Cardiac muscle cell (in vitro differentiated cells and primary cell): ENCODE measurements at regions not wholly inside any gene's neighbourhood (a gene's known extent, or its start where the extent isn't known, plus 50 kb on each side); places are given as distances from the start of the nearest gene placed in this dataset.

Experiments used
- DNase-seq, 2 donors: peaks; one replicate each; pipeline versions ENCODE4 v3.0.0 to v3.0.0-alpha.2; 2010 to 2017; ENCODE audit warnings: low read depth in 1 of 2, low spot score in 1 of 2
- H3K27ac ChIP-seq: fragments of 200-600 bp; sonication (generic); 2 replicates; pipeline ENCODE4 v1.5.1; 2016
- H3K27me3 ChIP-seq: fragments of 200-600 bp; sonication (generic); 2 replicates; pipeline ENCODE4 v1.6.0; 2016; ENCODE audit warnings: control low read depth
- H3K36me3 ChIP-seq: fragments of 200-600 bp; sonication (generic); 2 replicates; pipeline ENCODE4 v1.5.1; 2016; ENCODE audit warnings: control low read depth
- H3K4me1 ChIP-seq: fragments of 200-600 bp; sonication (generic); 2 replicates; pipeline ENCODE4 v1.8.1; 2017; ENCODE audit warnings: low read depth, mild to moderate bottlenecking, mixed run types
- H3K4me3 ChIP-seq: fragments of 200-600 bp; sonication (generic); 2 replicates; pipeline ENCODE4 v1.5.1; 2016; ENCODE audit warnings: mild to moderate bottlenecking
- H3K9me3 ChIP-seq: fragments of 200-600 bp; sonication (generic); 2 replicates; pipeline ENCODE4 v1.5.1; 2017; ENCODE audit warnings: low read depth, mild to moderate bottlenecking, control low read depth
- CTCF ChIP-seq: IDR thresholded peaks from 2 replicates; pipeline ENCODE4 v1.5.1; 2012; ENCODE audit warnings: low read depth, mild to moderate bottlenecking, low read length

- H3K4me1 ChIP-seq, result peaks cover 3% of the 10 kb centered on the region
- no peaks in the 10 kb centered on the region for H3K9me3 ChIP-seq
- no peak for DNase-seq
- no peak overlapping the region for H3K4me3 ChIP-seq
- TF ChIP-seq CTCF, result no peak
- H3K27me3 ChIP-seq, result no peaks in the 10 kb centered on the region
- H3K27ac ChIP-seq, result no peak overlapping the region
- H3K36me3 ChIP-seq, result no peaks in the 10 kb centered on the region
These were observed 175.2 kb downstream of the METTL4 start for GRCh38 chr18:2396162-2396505.

GRCh38 chr18:2400701-2401196 lies 170.6 kb downstream of the METTL4 start:
- Histone ChIP-seq H3K4me1 (no peaks in the 10 kb centered on the region), H3K27ac (no peak overlapping the region), H3K9me3 (no peaks in the 10 kb centered on the region), H3K36me3 (no peaks in the 10 kb centered on the region), H3K27me3 (no peaks in the 10 kb centered on the region), H3K4me3 (no peak overlapping the region)
- TF ChIP-seq CTCF, result no peak
- DNase-seq, result no peak

- H3K4me1 ChIP-seq, result no peaks in the 10 kb centered on the region
- H3K27me3 ChIP-seq, result no peaks in the 10 kb centered on the region
- TF ChIP-seq CTCF, result no peak
- no peaks in the 10 kb centered on the region for H3K9me3 ChIP-seq
- no peak overlapping the region for H3K27ac ChIP-seq
- no peak overlapping the region for H3K4me3 ChIP-seq
- peak in 1 of 2 donors; percentile 3 for DNase-seq
- no peaks in the 10 kb centered on the region for H3K36me3 ChIP-seq
These were observed 169.2 kb downstream of the METTL4 start for GRCh38 chr18:2402084-2402483.

- H3K27me3 ChIP-seq, result no peaks in the 10 kb centered on the region
- no peak for TF ChIP-seq CTCF
- H3K4me1 ChIP-seq, result no peaks in the 10 kb centered on the region
- H3K36me3 ChIP-seq, result no peaks in the 10 kb centered on the region
- H3K4me3 ChIP-seq, result no peak overlapping the region
- DNase-seq, result peak in 1 of 2 donors; percentile 40
- no peak overlapping the region for H3K27ac ChIP-seq
- H3K9me3 ChIP-seq, result no peaks in the 10 kb centered on the region
These were observed 164.8 kb downstream of the METTL4 start for GRCh38 chr18:2406544-2406943.

GRCh38 chr18:2407961-2408360 lies 163.3 kb downstream of the METTL4 start:
- no peak for DNase-seq
- no peaks in the 10 kb centered on the region for H3K27me3 ChIP-seq
- no peaks in the 10 kb centered on the region for H3K4me1 ChIP-seq
- no peak overlapping the region for H3K4me3 ChIP-seq
- no peaks in the 10 kb centered on the region for H3K36me3 ChIP-seq
- H3K9me3 ChIP-seq, result no peaks in the 10 kb centered on the region
- H3K27ac ChIP-seq, result no peak overlapping the region
- no peak for TF ChIP-seq CTCF

GRCh38 chr18:2409906-2410305 lies 161.4 kb downstream of the METTL4 start:
- H3K27ac ChIP-seq, result no peak overlapping the region
- H3K4me3 ChIP-seq, result no peak overlapping the region
- no peaks in the 10 kb centered on the region for H3K36me3 ChIP-seq
- H3K27me3 ChIP-seq, result no peaks in the 10 kb centered on the region
- no peak for DNase-seq
- no peaks in the 10 kb centered on the region for H3K9me3 ChIP-seq
- no peak for TF ChIP-seq CTCF
- no peaks in the 10 kb centered on the region for H3K4me1 ChIP-seq
